Astrocyte (in vitro differentiated cells and primary cell): ENCODE measurements at regions not wholly inside any gene's neighbourhood (a gene's known extent, or its start where the extent isn't known, plus 50 kb on each side); places are given as distances from the start of the nearest gene placed in this dataset.

Experiments used
- DNase-seq: peaks from one replicate; pipeline ENCODE4 v3.0.0-alpha.2; 2010; ENCODE audit warnings: low read depth
- FAIRE-seq: peaks from 2 replicates; lab custom pipeline; 2011; peaks lifted over from hg19 to GRCh38; lab: Jason Lieb, UNC
- H2AFZ ChIP-seq: 2 replicates; pipeline ENCODE4 v1.6.0; 2012; ENCODE audit warnings: low read depth, low read length, inconsistent platforms
- H3K27ac ChIP-seq: 2 replicates; pipeline ENCODE4 v1.5.1; 2011; ENCODE audit warnings: low read depth, low read length, inconsistent platforms
- H3K27me3 ChIP-seq: 2 replicates; pipeline ENCODE4 v1.6.0; 2011; ENCODE audit warnings: low read length, inconsistent platforms; ENCODE audit not compliant: insufficient read depth
- H3K36me3 ChIP-seq: 2 replicates; pipeline ENCODE4 v1.5.1; 2011; ENCODE audit warnings: low read length, inconsistent platforms; ENCODE audit not compliant: insufficient read depth
- H3K4me1 ChIP-seq: 2 replicates; pipeline ENCODE4 v1.5.1; 2011; ENCODE audit warnings: low read length, inconsistent platforms; ENCODE audit not compliant: insufficient read depth
- H3K4me2 ChIP-seq: 2 replicates; pipeline ENCODE4 v1.6.0; 2012; ENCODE audit warnings: low read length, inconsistent platforms
- H3K4me3 ChIP-seq: 2 replicates; pipeline ENCODE4 v1.5.1; 2011; ENCODE audit warnings: low read depth, mild to moderate bottlenecking, low read length, inconsistent platforms; ENCODE audit not compliant: insufficient read depth
- H3K79me2 ChIP-seq: 2 replicates; pipeline ENCODE4 v1.6.0; 2012; ENCODE audit warnings: mild to moderate bottlenecking, low read length, inconsistent platforms; ENCODE audit not compliant: insufficient read depth
- H3K9ac ChIP-seq: 2 replicates; pipeline ENCODE4 v1.6.0; 2012; ENCODE audit warnings: mild to moderate bottlenecking, low read length, inconsistent platforms
- H3K9me3 ChIP-seq: 2 replicates; pipeline ENCODE4 v1.5.1; 2012; ENCODE audit warnings: low read depth, mild to moderate bottlenecking, low read length, inconsistent platforms; ENCODE audit not compliant: insufficient read depth
- H4K20me1 ChIP-seq: 2 replicates; pipeline ENCODE4 v1.6.0; 2012; ENCODE audit warnings: low read length, inconsistent platforms; ENCODE audit not compliant: insufficient read depth
- H3K27ac Mint-ChIP-seq: one replicate; pipeline ENCODE4 v1.8.0; 2021; ENCODE audit warnings: mild to moderate bottlenecking, mixed read lengths; ENCODE audit not compliant: unreplicated experiment
- H3K27me3 Mint-ChIP-seq: one replicate; pipeline ENCODE4 v1.8.0; 2021; ENCODE audit warnings: low read depth, mixed read lengths; ENCODE audit not compliant: unreplicated experiment
- H3K36me3 Mint-ChIP-seq: one replicate; pipeline ENCODE4 v1.8.0; 2021; ENCODE audit warnings: low read depth, mixed read lengths; ENCODE audit not compliant: unreplicated experiment
- H3K4me1 Mint-ChIP-seq: one replicate; pipeline ENCODE4 v1.8.0; 2021; ENCODE audit warnings: low read depth, mixed read lengths; ENCODE audit not compliant: unreplicated experiment
- H3K4me3 Mint-ChIP-seq: one replicate; pipeline ENCODE4 v1.8.0; 2021; ENCODE audit warnings: mild to moderate bottlenecking, moderate library complexity, mixed read lengths; ENCODE audit not compliant: unreplicated experiment
- H3K9me3 Mint-ChIP-seq: one replicate; pipeline ENCODE4 v1.8.0; 2021; ENCODE audit warnings: mild to moderate bottlenecking, mixed read lengths; ENCODE audit not compliant: unreplicated experiment
- EZH2 ChIP-seq: IDR thresholded peaks from 2 replicates; pipeline ENCODE4 v1.6.1; 2012; ENCODE audit warnings: mild to moderate bottlenecking, low read length, inconsistent platforms; ENCODE audit not compliant: insufficient read depth
- TF ChIP-seq, protein P1 (sequence below): IDR thresholded peaks from 2 replicates; pipeline ENCODE4 v1.5.1; 2011; ENCODE audit warnings: low read depth, mild to moderate bottlenecking, inconsistent platforms, low read length, moderate library complexity; ENCODE audit not compliant: insufficient read depth

- FAIRE-seq (no peak), DNase-seq (no peak)
- H3K36me3 Mint-ChIP-seq, result no peaks in the 10 kb centered on the region
- H3K4me3 Mint-ChIP-seq, result no peak overlapping the region
- no peak overlapping the region for H3K4me2 ChIP-seq
- H3K4me1 Mint-ChIP-seq, result no peaks in the 10 kb centered on the region
- no peaks in the 10 kb centered on the region for H4K20me1 ChIP-seq
- no peak overlapping the region for H3K4me3 ChIP-seq
- TF ChIP-seq, protein P1, sequence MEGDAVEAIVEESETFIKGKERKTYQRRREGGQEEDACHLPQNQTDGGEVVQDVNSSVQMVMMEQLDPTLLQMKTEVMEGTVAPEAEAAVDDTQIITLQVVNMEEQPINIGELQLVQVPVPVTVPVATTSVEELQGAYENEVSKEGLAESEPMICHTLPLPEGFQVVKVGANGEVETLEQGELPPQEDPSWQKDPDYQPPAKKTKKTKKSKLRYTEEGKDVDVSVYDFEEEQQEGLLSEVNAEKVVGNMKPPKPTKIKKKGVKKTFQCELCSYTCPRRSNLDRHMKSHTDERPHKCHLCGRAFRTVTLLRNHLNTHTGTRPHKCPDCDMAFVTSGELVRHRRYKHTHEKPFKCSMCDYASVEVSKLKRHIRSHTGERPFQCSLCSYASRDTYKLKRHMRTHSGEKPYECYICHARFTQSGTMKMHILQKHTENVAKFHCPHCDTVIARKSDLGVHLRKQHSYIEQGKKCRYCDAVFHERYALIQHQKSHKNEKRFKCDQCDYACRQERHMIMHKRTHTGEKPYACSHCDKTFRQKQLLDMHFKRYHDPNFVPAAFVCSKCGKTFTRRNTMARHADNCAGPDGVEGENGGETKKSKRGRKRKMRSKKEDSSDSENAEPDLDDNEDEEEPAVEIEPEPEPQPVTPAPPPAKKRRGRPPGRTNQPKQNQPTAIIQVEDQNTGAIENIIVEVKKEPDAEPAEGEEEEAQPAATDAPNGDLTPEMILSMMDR, result no peak
- no peak for TF ChIP-seq EZH2
- no peaks in the 10 kb centered on the region for H3K27me3 Mint-ChIP-seq
- no peak overlapping the region for H3K9ac ChIP-seq
- no peaks in the 10 kb centered on the region for H3K27me3 ChIP-seq
- H3K79me2 ChIP-seq, result no peaks in the 10 kb centered on the region
- no peaks in the 10 kb centered on the region for H3K36me3 ChIP-seq
- no peaks in the 10 kb centered on the region for H3K4me1 ChIP-seq
- no peak overlapping the region for H3K27ac Mint-ChIP-seq
- no peak overlapping the region for H3K27ac ChIP-seq
- no peak overlapping the region for H2AFZ ChIP-seq
- H3K9me3 Mint-ChIP-seq, result peaks cover 18% of the 10 kb centered on the region
- peaks cover 11% of the 10 kb centered on the region for H3K9me3 ChIP-seq
Measured at GRCh38 chr18:78711316-78711715, 268.3 kb upstream of the SALL3 start.

GRCh38 chr18:78711971-78712370 is 267.6 kb upstream of the SALL3 start:
- no peaks in the 10 kb centered on the region for H3K4me1 Mint-ChIP-seq
- H3K4me3 ChIP-seq, result no peak overlapping the region
- H3K4me3 Mint-ChIP-seq, result no peak overlapping the region
- H3K36me3 Mint-ChIP-seq, result no peaks in the 10 kb centered on the region
- H3K27ac ChIP-seq, result no peak overlapping the region
- H3K27me3 ChIP-seq, result no peaks in the 10 kb centered on the region
- no peaks in the 10 kb centered on the region for H3K36me3 ChIP-seq
- no peaks in the 10 kb centered on the region for H3K27me3 Mint-ChIP-seq
- FAIRE-seq, result no peak
- no peak for DNase-seq
- H3K9ac ChIP-seq, result no peak overlapping the region
- H3K9me3 Mint-ChIP-seq, result peaks cover 15% of the 10 kb centered on the region
- H3K9me3 ChIP-seq, result peaks cover 11% of the 10 kb centered on the region
- no peaks in the 10 kb centered on the region for H3K79me2 ChIP-seq
- H3K4me2 ChIP-seq, result no peak overlapping the region
- H3K4me1 ChIP-seq, result no peaks in the 10 kb centered on the region
- no peak overlapping the region for H2AFZ ChIP-seq
- H4K20me1 ChIP-seq, result no peaks in the 10 kb centered on the region
- TF ChIP-seq, protein P1, result no peak
- TF ChIP-seq EZH2, result no peak
- H3K27ac Mint-ChIP-seq, result no peak overlapping the region

DNA sequence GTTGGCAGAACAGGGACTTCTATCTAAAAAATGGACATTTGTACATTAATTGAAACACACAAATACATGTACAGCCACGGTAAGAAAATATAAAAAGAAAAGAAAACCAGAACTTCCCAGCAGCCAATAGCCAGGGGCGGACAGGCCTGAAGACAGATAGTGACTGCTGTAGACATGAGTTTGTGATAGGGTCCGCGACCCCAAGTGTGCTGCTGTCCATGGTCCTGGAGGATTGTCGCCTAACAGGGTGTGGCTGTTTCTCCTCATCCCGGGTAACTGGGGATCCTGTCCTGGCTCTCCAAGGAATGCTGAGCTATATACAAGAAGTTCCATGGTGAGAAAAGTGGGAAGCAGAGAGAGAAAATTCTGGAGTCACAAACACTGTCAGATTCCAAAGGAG is 266.5 kb upstream of the SALL3 start:
- Mint-ChIP-seq H3K36me3 (no peaks in the 10 kb centered on the region), H3K27me3 (no peaks in the 10 kb centered on the region), H3K4me3 (no peak overlapping the region), H3K4me1 (no peaks in the 10 kb centered on the region), H3K9me3 (peaks cover 15% of the 10 kb centered on the region), H3K27ac (no peak overlapping the region)
- Histone ChIP-seq H3K9ac (no peak overlapping the region), H3K79me2 (no peaks in the 10 kb centered on the region), H3K9me3 (peaks cover 14% of the 10 kb centered on the region), H4K20me1 (no peaks in the 10 kb centered on the region), H3K4me2 (no peak overlapping the region), H3K27ac (no peak overlapping the region), H3K27me3 (no peaks in the 10 kb centered on the region), H3K36me3 (no peaks in the 10 kb centered on the region), H3K4me3 (no peak overlapping the region), H3K4me1 (no peaks in the 10 kb centered on the region), H2AFZ (no peak overlapping the region)
- DNase-seq (no peak), FAIRE-seq (no peak)
- no peak for TF ChIP-seq EZH2
- TF ChIP-seq, protein P1, result no peak
